Adrenal gland (tissue), 9 donors: ENCODE measurements at regions not wholly inside any gene's neighbourhood (a gene's known extent, or its start where the extent isn't known, plus 50 kb on each side); places are given as distances from the start of the nearest gene placed in this dataset.

Experiments
- DNase-seq, 7 donors: peaks; one replicate each; pipeline ENCODE4 v3.0.0-alpha.2; 2019 to 2020
- H3K27ac ChIP-seq, 5 donors: fragments of 200-600 bp; sonication (generic) in 4 of 5; 1 replicate in 3 of 5; 2 replicates in 2 of 5; pipeline versions ENCODE4 v1.5.1 to v1.8.0; 2016 to 2020; ENCODE audit warnings: mild to moderate bottlenecking in 1 of 5
- H3K27me3 ChIP-seq: fragments of 200-600 bp; 2 replicates; pipeline ENCODE4 v1.8.0; 2021
- H3K36me3 ChIP-seq, 2 donors: fragments of 200-600 bp; replicated peaks in 1 of 2; 1 replicate in 1 of 2; 2 replicates in 1 of 2; pipeline versions ENCODE4 v1.5.1 to v1.8.0; 2018 to 2022
- H3K4me1 ChIP-seq, 2 donors: fragments of 200-600 bp; replicated peaks in 1 of 2; 1 replicate in 1 of 2; 2 replicates in 1 of 2; pipeline versions ENCODE4 v1.5.1 to v1.8.0; 2018 to 2021
- H3K4me3 ChIP-seq, 4 donors: fragments of 200-600 bp; sonication (generic) in 3 of 4; one replicate each; pipeline ENCODE4 v1.5.1; 2016 to 2018
- H3K9me3 ChIP-seq, 3 donors: fragments of 200-600 bp; sonication (generic) in 1 of 3; replicated peaks in 1 of 3; 1 replicate in 2 of 3; 2 replicates in 1 of 3; pipeline versions ENCODE4 v1.5.1 to v1.8.0; 2016 to 2021
- CTCF ChIP-seq, 6 experiments: fragments of 450-650 bp in 4 of 6; fragments of 200-600 bp in 2 of 6; sonication (generic) in 1 of 6; IDR thresholded peaks; 1 replicate in 5 of 6; 2 replicates in 1 of 6; pipeline versions ENCODE4 v1.5.1 to v1.8.0; 2016 to 2021; ENCODE audit warnings: antibody characterized with exemption in 6 of 6, mild to moderate bottlenecking in 2 of 6, moderate library complexity in 1 of 6
- POLR2A ChIP-seq, 2 donors: fragments of 450-650 bp; IDR thresholded peaks; one replicate each; pipeline ENCODE4 v1.6.1; 2017; ENCODE audit warnings: antibody characterized with exemption in 2 of 2, mild to moderate bottlenecking in 2 of 2, moderate library complexity in 1 of 2
- WGBS, 4 donors: extraction: QIAGEN DNeasy Blood & Tissue Kit in 2 of 4; methylation state at CpG; one replicate each; pipeline versions ENCODE4 v1.1.5 to v1.1.7; 2013 to 2017; 5-methylcytosine and 5-hydroxymethylcytosine counted together
- intact Hi-C, 2 donors: fragments of 100-400 bp; cut with DNase I; formaldehyde crosslinking; loops; one replicate each; pipeline versions ENCODE4 v1.14.1 to v1.15.0; 2022 to 2023
- donor health status: healthy with polysubstance abuse.
- donor health status: Bipolar disorder and iron deficiency.
- donor health status: DM: yes; HTN: yes; CAD: no.
- donor health status: DM: no; HTN: no; CAD: no.
- donor health status: DM: no; HTN: no; CAD: no.

GRCh38 chr14:28467611-28468010, 299.0 kb upstream of the FOXG1 start:
- no peaks in the 10 kb centered on the region for H3K36me3 ChIP-seq
- TF ChIP-seq POLR2A (IDR thresholded peaks at IDR 0.05) (no peak), CTCF (IDR thresholded peaks at IDR 0.05) (no peak)
- H3K27me3 ChIP-seq, result no peaks in the 10 kb centered on the region
- H3K27ac ChIP-seq, result no peak overlapping the region
- H3K4me1 ChIP-seq, result no peaks in the 10 kb centered on the region
- no peaks in the 10 kb centered on the region for H3K9me3 ChIP-seq
- no peak overlapping the region for H3K4me3 ChIP-seq
- DNase-seq, result no peak
- WGBS, 4 donors, result 88 to 100% (median 91%) methylated on average over 3 to 4 of the region's 4 CpGs; no CpG with 5 or more reads in 1 of the 4 donors
- intact Hi-C loops, result no loop called here

- no peak overlapping the region for H3K4me3 ChIP-seq
- H3K27me3 ChIP-seq, result no peaks in the 10 kb centered on the region
- no peak overlapping the region for H3K27ac ChIP-seq
- WGBS, 4 donors, result 17 to 26% (median 19%) methylated on average over 1 to 2 of the region's 2 CpGs
- no peaks in the 10 kb centered on the region for H3K36me3 ChIP-seq
- intact Hi-C loops, result no loop called here
- no peak for DNase-seq
- TF ChIP-seq POLR2A (IDR thresholded peaks at IDR 0.05) (no peak), CTCF (IDR thresholded peaks at IDR 0.05) (no peak)
- H3K9me3 ChIP-seq, result no peaks in the 10 kb centered on the region
- H3K4me1 ChIP-seq, result no peaks in the 10 kb centered on the region
These were observed 298.1 kb upstream of the FOXG1 start for GRCh38 chr14:28468191-28469151.

- H3K4me1 ChIP-seq, result no peaks in the 10 kb centered on the region
- H3K27me3 ChIP-seq, result no peaks in the 10 kb centered on the region
- no peak for TF ChIP-seq POLR2A (IDR thresholded peaks at IDR 0.05)
- TF ChIP-seq CTCF (IDR thresholded peaks at IDR 0.05), result no peak
- H3K9me3 ChIP-seq, result no peaks in the 10 kb centered on the region
- intact Hi-C loops, result no loop called here
- H3K36me3 ChIP-seq, result no peaks in the 10 kb centered on the region
- no peak overlapping the region for H3K4me3 ChIP-seq
- no peak for DNase-seq
- 48 to 65% (median 58%) methylated on average over 8 of the region's 8 CpGs for whole genome bisulfite sequencing, 4 donors
- H3K27ac ChIP-seq, result no peak overlapping the region
These were observed 284.1 kb upstream of the FOXG1 start for GRCh38 chr14:28482251-28483040.

DNA sequence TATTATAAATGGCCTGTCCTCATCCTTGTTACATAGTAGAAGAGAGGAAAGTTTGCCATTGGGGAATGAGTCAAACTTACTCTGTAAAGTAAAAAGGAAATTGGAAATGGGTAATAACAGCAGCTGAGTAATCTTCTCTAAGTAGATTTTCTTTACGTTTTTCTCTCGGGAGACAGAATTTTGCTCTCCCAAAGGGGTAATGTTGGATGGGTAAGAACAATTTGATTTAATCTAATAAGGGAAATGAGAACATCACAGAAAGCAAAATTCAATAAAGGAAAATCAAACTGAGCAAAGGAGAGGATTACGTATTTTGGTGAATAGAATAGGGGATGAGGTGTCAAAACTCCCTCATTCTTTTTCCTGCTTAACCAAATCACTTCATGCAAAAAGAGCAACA, 283.1 kb upstream of the FOXG1 start:
- H3K27me3 ChIP-seq, result no peaks in the 10 kb centered on the region
- no peak overlapping the region for H3K4me3 ChIP-seq
- H3K4me1 ChIP-seq, result no peaks in the 10 kb centered on the region
- TF ChIP-seq POLR2A (IDR thresholded peaks at IDR 0.05) (no peak), CTCF (IDR thresholded peaks at IDR 0.05) (no peak)
- no peak for DNase-seq
- intact Hi-C loops, result no loop called here
- H3K36me3 ChIP-seq, result no peaks in the 10 kb centered on the region
- no peaks in the 10 kb centered on the region for H3K9me3 ChIP-seq
- no peak overlapping the region for H3K27ac ChIP-seq
- WGBS, 4 donors, result 77 to 89% (median 79%) methylated on average over 3 of the region's 3 CpGs
